ENCODE measurements at regions not wholly inside any gene's neighbourhood (a gene's known extent, or its start where the extent isn't known, plus 50 kb on each side); places are given as distances from the start of the nearest gene placed in this dataset.
"Not testable (repeated sequence)": the region's sequence is repeated elsewhere in the genome, so short reads cannot be mapped to it uniquely, and the experiment has no call there.

- Mint-ChIP-seq H3K9me3 (ENCODE audit: insufficient read depth) (no peaks in the 10 kb centered on the region), H3K4me1 (ENCODE audit: low read depth) (no peaks in the 10 kb centered on the region), H3K36me3 (ENCODE audit: low read depth) (no peaks in the 10 kb centered on the region), H3K27me3 (ENCODE audit: low read depth) (no peaks in the 10 kb centered on the region), H3K27ac (no peak overlapping the region), H3K4me3 (no peak overlapping the region)
- DNase-seq (no peak), ATAC-seq (no peak)
- CTCF ChIA-PET = no interaction called here
- POLR2A ChIA-PET = no interaction called here
These were observed 338.0 kb downstream of the SHQ1 start for GRCh38 chr3:72510247-72510646.

GRCh38 chr3:72505539-72506405 lies 342.5 kb downstream of the SHQ1 start:
- POLR2A ChIA-PET = no interaction called here

GRCh38 chr3:72497501-72497900 lies 350.7 kb downstream of the SHQ1 start:
- CTCF ChIA-PET; H3K36me3 Mint-ChIP-seq (ENCODE audit: low read depth); H3K27me3 Mint-ChIP-seq (ENCODE audit: low read depth); H3K4me1 Mint-ChIP-seq (ENCODE audit: low read depth); DNase-seq; H3K9me3 Mint-ChIP-seq (ENCODE audit: insufficient read depth); H3K27ac Mint-ChIP-seq; POLR2A ChIA-PET; H3K4me3 Mint-ChIP-seq; ATAC-seq: not testable (repeated sequence)

More at GRCh38 chr3:72505539-72506405, 342.5 kb downstream of the SHQ1 start:
- Mint-ChIP-seq H3K36me3 (ENCODE audit: low read depth) (no peaks in the 10 kb centered on the region), H3K4me1 (ENCODE audit: low read depth) (no peaks in the 10 kb centered on the region), H3K27me3 (ENCODE audit: low read depth) (no peaks in the 10 kb centered on the region), H3K27ac (no peak overlapping the region), H3K9me3 (ENCODE audit: insufficient read depth) (no peaks in the 10 kb centered on the region), H3K4me3 (no peak overlapping the region)
- no peak for ATAC-seq
- CTCF ChIA-PET = no interaction called here
- DNase-seq = no peak

GRCh38 chr3:72496051-72496670 lies 352.1 kb downstream of the SHQ1 start:
- H3K36me3 Mint-ChIP-seq (ENCODE audit: low read depth) = no peaks in the 10 kb centered on the region
- ChIA-PET CTCF (no interaction called here), POLR2A (no interaction called here)
- H3K27ac Mint-ChIP-seq = no peak overlapping the region
- H3K4me1 Mint-ChIP-seq (ENCODE audit: low read depth) = no peaks in the 10 kb centered on the region
- DNase-seq = no peak
- no peaks in the 10 kb centered on the region for H3K9me3 Mint-ChIP-seq (ENCODE audit: insufficient read depth)
- no peaks in the 10 kb centered on the region for H3K27me3 Mint-ChIP-seq (ENCODE audit: low read depth)
- no peak for ATAC-seq
- no peak overlapping the region for H3K4me3 Mint-ChIP-seq

- Mint-ChIP-seq H3K36me3 (ENCODE audit: low read depth) (no peaks in the 10 kb centered on the region), H3K9me3 (ENCODE audit: insufficient read depth) (no peaks in the 10 kb centered on the region)
These were observed 353.6 kb downstream of the SHQ1 start for GRCh38 chr3:72494626-72495025.

GRCh38 chr3:72494130-72494529 lies 354.1 kb downstream of the SHQ1 start:
- Mint-ChIP-seq H3K27ac (no peak overlapping the region), H3K4me3 (no peak overlapping the region), H3K4me1 (ENCODE audit: low read depth) (no peaks in the 10 kb centered on the region), H3K9me3 (ENCODE audit: insufficient read depth) (no peaks in the 10 kb centered on the region), H3K36me3 (ENCODE audit: low read depth) (no peaks in the 10 kb centered on the region), H3K27me3 (ENCODE audit: low read depth) (no peaks in the 10 kb centered on the region)
- ATAC-seq (no peak), DNase-seq (no peak)
- ChIA-PET CTCF (no interaction called here), POLR2A (interaction anchor here (0.5 kb wide), 1 partner anchor 125 kb away, joined by 3 read pairs; no protein-coding TSS in a partner anchor)

More at GRCh38 chr3:72494626-72495025, 353.6 kb downstream of the SHQ1 start:
- POLR2A ChIA-PET = no interaction called here
- no peak for ATAC-seq
- H3K27me3 Mint-ChIP-seq (ENCODE audit: low read depth) = no peaks in the 10 kb centered on the region
- CTCF ChIA-PET = no interaction called here
- no peak for DNase-seq
- no peaks in the 10 kb centered on the region for H3K4me1 Mint-ChIP-seq (ENCODE audit: low read depth)
- H3K4me3 Mint-ChIP-seq = no peak overlapping the region
- H3K27ac Mint-ChIP-seq = no peak overlapping the region

- Mint-ChIP-seq H3K27me3 (ENCODE audit: low read depth) (no peaks in the 10 kb centered on the region), H3K36me3 (ENCODE audit: low read depth) (no peaks in the 10 kb centered on the region), H3K9me3 (ENCODE audit: insufficient read depth) (no peaks in the 10 kb centered on the region), H3K4me1 (ENCODE audit: low read depth) (peaks cover 6% of the 10 kb centered on the region), H3K27ac (no peak overlapping the region), H3K4me3 (no peak overlapping the region)
- DNase-seq (no peak), ATAC-seq (no peak)
- CTCF ChIA-PET = no interaction called here
- POLR2A ChIA-PET = no interaction called here
These were observed 356.0 kb downstream of the SHQ1 start for GRCh38 chr3:72492240-72492639.

GRCh38 chr3:72490688-72491435 lies 357.4 kb downstream of the SHQ1 start:
- Mint-ChIP-seq H3K36me3 (ENCODE audit: low read depth) (no peaks in the 10 kb centered on the region), H3K9me3 (ENCODE audit: insufficient read depth) (no peaks in the 10 kb centered on the region), H3K27ac (no peak overlapping the region), H3K4me1 (ENCODE audit: low read depth) (peaks cover 12% of the 10 kb centered on the region), H3K27me3 (ENCODE audit: low read depth) (no peaks in the 10 kb centered on the region), H3K4me3 (no peak overlapping the region)
- POLR2A ChIA-PET = no interaction called here
- ATAC-seq (no peak), DNase-seq (no peak)
- CTCF ChIA-PET = no interaction called here

GRCh38 chr3:72489901-72490300 lies 358.3 kb downstream of the SHQ1 start:
- ChIA-PET POLR2A (no interaction called here), CTCF (no interaction called here)
- DNase-seq (no peak), ATAC-seq (no peak)
- Mint-ChIP-seq H3K9me3 (ENCODE audit: insufficient read depth) (no peaks in the 10 kb centered on the region), H3K4me1 (ENCODE audit: low read depth) (peaks cover 12% of the 10 kb centered on the region), H3K27me3 (ENCODE audit: low read depth) (no peaks in the 10 kb centered on the region), H3K4me3 (no peak overlapping the region), H3K27ac (no peak overlapping the region), H3K36me3 (ENCODE audit: low read depth) (peaks cover 2% of the 10 kb centered on the region)

- no peak for DNase-seq
- peaks cover 2% of the 10 kb centered on the region for H3K36me3 Mint-ChIP-seq (ENCODE audit: low read depth)
- H3K27ac Mint-ChIP-seq = no peak overlapping the region
- ChIA-PET CTCF (no interaction called here), POLR2A (interaction anchor here (1.3 kb wide), 1 partner anchor 15 kb away, joined by 5 read pairs; no protein-coding TSS in a partner anchor)
- ATAC-seq = no peak
- H3K9me3 Mint-ChIP-seq (ENCODE audit: insufficient read depth) = no peaks in the 10 kb centered on the region
- no peak overlapping the region for H3K4me3 Mint-ChIP-seq
- H3K27me3 Mint-ChIP-seq (ENCODE audit: low read depth) = no peaks in the 10 kb centered on the region
- peaks cover 12% of the 10 kb centered on the region for H3K4me1 Mint-ChIP-seq (ENCODE audit: low read depth)
These were observed 359.6 kb downstream of the SHQ1 start for GRCh38 chr3:72488738-72489035.

- DNase-seq = no peak
- Mint-ChIP-seq H3K36me3 (ENCODE audit: low read depth) (peaks cover 2% of the 10 kb centered on the region), H3K27me3 (ENCODE audit: low read depth) (no peaks in the 10 kb centered on the region), H3K27ac (no peak overlapping the region), H3K4me3 (no peak overlapping the region), H3K9me3 (ENCODE audit: insufficient read depth) (no peaks in the 10 kb centered on the region), H3K4me1 (ENCODE audit: low read depth) (peaks cover 13% of the 10 kb centered on the region)
- ChIA-PET POLR2A (interaction anchor here (1.3 kb wide), 1 partner anchor 15 kb away, joined by 5 read pairs; no protein-coding TSS in a partner anchor), CTCF (interaction anchor here (1.8 kb wide), 1 partner anchor 10 kb away, joined by 4 read pairs; no protein-coding TSS in a partner anchor)
- no peak for ATAC-seq
These were observed 360.1 kb downstream of the SHQ1 start for GRCh38 chr3:72487946-72488737.

Measured in activated CD8-positive, alpha-beta T cell treated with anti-CD3 and anti-CD28 coated beads, Interleukin-2, amount 10 ng/mL, durations not matched to agents 7 days and 5 days (primary cell).